Ovary (tissue), 3 donors: ENCODE measurements at regions not wholly inside any gene's neighbourhood (a gene's known extent, or its start where the extent isn't known, plus 50 kb on each side); places are given as distances from the start of the nearest gene placed in this dataset.

ENCODE experiments used
- CTCF ChIP-seq, 3 donors: fragments of 450-650 bp in 2 of 3; fragments of 200-600 bp in 1 of 3; IDR thresholded peaks; one replicate each; pipeline versions ENCODE4 v1.5.1 to v1.8.0; 2016 to 2022; ENCODE audit warnings: antibody characterized with exemption in 3 of 3, mild to moderate bottlenecking in 1 of 3
- POLR2A ChIP-seq: fragments of 450-650 bp; IDR thresholded peaks from one replicate; pipeline ENCODE4 v1.6.1; 2017; ENCODE audit warnings: antibody characterized with exemption, mild to moderate bottlenecking, moderate library complexity
- donor health status: DM: no; HTN: no; CAD: no.

DNA sequence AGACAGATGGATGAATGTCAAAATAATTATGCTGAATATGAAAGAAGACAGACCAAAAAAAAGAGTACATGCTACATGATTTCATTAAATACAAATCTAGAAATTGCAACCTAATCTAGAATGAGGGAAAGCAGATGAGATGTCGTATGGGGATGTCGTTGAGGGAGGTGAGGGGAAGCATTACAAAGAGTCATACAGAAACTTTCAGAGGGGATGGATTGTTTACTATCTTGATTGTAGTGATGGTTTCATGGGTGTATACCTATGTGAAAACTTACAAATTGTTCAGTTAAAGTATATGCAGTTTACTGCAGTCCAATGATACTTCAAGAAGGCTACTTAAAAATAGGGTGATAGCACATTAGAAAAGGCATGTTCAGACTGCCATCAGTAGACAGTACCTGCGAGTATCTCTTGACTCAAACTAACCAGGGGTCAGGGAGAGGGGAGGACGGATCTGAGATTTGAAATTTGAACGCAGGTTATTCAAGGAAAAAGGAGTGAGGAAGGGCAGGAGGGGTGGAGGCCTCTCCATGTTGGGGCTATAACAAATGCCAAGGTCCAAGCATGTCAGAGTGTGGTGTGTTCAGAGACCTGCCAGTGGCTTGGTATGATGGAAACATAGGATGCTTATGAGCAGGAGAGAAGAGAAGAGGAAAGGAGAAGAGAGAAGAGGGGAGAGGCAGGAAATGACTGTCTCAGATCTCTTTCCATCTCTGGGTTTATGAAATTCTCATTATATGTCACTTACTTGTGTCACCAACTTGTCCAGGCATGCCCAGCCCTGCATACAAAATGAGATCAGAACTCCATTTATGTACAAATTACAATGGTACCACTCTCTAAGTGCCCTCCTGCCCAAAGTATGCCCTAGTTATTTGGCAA, 257.3 kb upstream of the CXCR4 start:
- no peak for TF ChIP-seq CTCF (IDR thresholded peaks at IDR 0.05)
- TF ChIP-seq POLR2A: no peak
